ENCODE measurements at regions not wholly inside any gene's neighbourhood (a gene's known extent, or its start where the extent isn't known, plus 50 kb on each side); places are given as distances from the start of the nearest gene placed in this dataset.

DNA sequence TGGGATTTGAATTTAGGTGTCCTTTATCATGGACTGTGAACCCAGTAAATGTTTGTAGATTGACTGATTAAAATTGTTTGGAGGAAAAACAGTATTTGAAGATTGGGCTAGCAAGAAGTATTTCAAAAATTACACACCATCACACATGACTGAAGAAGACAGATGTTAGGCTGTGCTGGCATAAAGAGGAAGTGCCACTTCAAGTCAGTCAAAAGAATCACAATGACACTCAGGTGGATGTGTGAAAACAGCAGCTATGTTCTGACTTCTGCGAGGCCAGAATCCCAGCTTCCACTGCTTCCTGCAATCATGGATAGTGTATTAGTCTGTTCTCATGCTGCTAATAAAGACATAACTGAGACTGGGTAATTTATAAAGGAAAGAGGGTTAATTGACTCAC lies 393.3 kb downstream of the DMRT2 start:
- no peaks in the 10 kb centered on the region for H3F3A ChIP-seq (replicated peaks; ENCODE audit: low read depth)
- Mint-ChIP-seq H3K27me3 (ENCODE audit: insufficient read depth, low read depth, poor library complexity) (no peaks in the 10 kb centered on the region), H3K9me3 (no peaks in the 10 kb centered on the region), H3K4me1 (no peaks in the 10 kb centered on the region), H3K27ac (no peak overlapping the region), H3K4me3 (no peak overlapping the region), H3K36me3 (ENCODE audit: low read depth) (no peaks in the 10 kb centered on the region)
- H3K27ac ChIP-seq (ENCODE audit: low read depth), result no peak overlapping the region
- no peaks in the 10 kb centered on the region for H3K27me3 ChIP-seq (ENCODE audit: insufficient read depth)
- ATAC-seq (no peak), DNase-seq (ENCODE audit: low spot score) (no peak)
- H3K79me2 ChIP-seq (replicated peaks; ENCODE audit: insufficient read depth), result no peaks in the 10 kb centered on the region
- no peaks in the 10 kb centered on the region for H3K9me2 ChIP-seq (ENCODE audit: insufficient read depth)
- TF ChIP-seq, protein P1, sequence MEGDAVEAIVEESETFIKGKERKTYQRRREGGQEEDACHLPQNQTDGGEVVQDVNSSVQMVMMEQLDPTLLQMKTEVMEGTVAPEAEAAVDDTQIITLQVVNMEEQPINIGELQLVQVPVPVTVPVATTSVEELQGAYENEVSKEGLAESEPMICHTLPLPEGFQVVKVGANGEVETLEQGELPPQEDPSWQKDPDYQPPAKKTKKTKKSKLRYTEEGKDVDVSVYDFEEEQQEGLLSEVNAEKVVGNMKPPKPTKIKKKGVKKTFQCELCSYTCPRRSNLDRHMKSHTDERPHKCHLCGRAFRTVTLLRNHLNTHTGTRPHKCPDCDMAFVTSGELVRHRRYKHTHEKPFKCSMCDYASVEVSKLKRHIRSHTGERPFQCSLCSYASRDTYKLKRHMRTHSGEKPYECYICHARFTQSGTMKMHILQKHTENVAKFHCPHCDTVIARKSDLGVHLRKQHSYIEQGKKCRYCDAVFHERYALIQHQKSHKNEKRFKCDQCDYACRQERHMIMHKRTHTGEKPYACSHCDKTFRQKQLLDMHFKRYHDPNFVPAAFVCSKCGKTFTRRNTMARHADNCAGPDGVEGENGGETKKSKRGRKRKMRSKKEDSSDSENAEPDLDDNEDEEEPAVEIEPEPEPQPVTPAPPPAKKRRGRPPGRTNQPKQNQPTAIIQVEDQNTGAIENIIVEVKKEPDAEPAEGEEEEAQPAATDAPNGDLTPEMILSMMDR (conservative IDR thresholded peaks at IDR 0.05; ENCODE audit: low read depth in 2 of 2), result no peak
- no peak for TF ChIP-seq POLR2AphosphoS5 (IDR thresholded peaks at IDR 0.05; ENCODE audit: low read depth)
- TF ChIP-seq, protein P2, sequence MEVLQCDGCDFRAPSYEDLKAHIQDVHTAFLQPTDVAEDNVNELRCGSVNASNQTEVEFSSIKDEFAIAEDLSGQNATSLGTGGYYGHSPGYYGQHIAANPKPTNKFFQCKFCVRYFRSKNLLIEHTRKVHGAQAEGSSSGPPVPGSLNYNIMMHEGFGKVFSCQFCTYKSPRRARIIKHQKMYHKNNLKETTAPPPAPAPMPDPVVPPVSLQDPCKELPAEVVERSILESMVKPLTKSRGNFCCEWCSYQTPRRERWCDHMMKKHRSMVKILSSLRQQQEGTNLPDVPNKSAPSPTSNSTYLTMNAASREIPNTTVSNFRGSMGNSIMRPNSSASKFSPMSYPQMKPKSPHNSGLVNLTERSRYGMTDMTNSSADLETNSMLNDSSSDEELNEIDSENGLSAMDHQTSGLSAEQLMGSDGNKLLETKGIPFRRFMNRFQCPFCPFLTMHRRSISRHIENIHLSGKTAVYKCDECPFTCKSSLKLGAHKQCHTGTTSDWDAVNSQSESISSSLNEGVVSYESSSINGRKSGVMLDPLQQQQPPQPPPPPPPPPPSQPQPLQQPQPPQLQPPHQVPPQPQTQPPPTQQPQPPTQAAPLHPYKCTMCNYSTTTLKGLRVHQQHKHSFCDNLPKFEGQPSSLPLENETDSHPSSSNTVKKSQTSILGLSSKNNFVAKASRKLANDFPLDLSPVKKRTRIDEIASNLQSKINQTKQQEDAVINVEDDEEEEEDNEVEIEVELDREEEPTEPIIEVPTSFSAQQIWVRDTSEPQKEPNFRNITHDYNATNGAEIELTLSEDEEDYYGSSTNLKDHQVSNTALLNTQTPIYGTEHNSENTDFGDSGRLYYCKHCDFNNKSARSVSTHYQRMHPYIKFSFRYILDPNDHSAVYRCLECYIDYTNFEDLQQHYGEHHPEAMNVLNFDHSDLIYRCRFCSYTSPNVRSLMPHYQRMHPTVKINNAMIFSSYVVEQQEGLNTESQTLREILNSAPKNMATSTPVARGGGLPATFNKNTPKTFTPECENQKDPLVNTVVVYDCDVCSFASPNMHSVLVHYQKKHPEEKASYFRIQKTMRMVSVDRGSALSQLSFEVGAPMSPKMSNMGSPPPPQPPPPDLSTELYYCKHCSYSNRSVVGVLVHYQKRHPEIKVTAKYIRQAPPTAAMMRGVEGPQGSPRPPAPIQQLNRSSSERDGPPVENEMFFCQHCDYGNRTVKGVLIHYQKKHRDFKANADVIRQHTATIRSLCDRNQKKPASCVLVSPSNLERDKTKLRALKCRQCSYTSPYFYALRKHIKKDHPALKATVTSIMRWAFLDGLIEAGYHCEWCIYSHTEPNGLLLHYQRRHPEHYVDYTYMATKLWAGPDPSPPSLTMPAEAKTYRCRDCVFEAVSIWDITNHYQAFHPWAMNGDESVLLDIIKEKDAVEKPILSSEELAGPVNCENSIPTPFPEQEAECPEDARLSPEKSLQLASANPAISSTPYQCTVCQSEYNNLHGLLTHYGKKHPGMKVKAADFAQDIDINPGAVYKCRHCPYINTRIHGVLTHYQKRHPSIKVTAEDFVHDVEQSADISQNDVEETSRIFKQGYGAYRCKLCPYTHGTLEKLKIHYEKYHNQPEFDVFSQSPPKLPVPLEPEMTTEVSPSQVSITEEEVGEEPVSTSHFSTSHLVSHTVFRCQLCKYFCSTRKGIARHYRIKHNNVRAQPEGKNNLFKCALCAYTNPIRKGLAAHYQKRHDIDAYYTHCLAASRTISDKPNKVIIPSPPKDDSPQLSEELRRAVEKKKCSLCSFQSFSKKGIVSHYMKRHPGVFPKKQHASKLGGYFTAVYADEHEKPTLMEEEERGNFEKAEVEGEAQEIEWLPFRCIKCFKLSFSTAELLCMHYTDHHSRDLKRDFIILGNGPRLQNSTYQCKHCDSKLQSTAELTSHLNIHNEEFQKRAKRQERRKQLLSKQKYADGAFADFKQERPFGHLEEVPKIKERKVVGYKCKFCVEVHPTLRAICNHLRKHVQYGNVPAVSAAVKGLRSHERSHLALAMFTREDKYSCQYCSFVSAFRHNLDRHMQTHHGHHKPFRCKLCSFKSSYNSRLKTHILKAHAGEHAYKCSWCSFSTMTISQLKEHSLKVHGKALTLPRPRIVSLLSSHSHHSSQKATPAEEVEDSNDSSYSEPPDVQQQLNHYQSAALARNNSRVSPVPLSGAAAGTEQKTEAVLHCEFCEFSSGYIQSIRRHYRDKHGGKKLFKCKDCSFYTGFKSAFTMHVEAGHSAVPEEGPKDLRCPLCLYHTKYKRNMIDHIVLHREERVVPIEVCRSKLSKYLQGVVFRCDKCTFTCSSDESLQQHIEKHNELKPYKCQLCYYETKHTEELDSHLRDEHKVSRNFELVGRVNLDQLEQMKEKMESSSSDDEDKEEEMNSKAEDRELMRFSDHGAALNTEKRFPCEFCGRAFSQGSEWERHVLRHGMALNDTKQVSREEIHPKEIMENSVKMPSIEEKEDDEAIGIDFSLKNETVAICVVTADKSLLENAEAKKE (CRISPR knock-in tag; IDR thresholded peaks at IDR 0.05), result no peak
- TF ChIP-seq, protein P3, sequence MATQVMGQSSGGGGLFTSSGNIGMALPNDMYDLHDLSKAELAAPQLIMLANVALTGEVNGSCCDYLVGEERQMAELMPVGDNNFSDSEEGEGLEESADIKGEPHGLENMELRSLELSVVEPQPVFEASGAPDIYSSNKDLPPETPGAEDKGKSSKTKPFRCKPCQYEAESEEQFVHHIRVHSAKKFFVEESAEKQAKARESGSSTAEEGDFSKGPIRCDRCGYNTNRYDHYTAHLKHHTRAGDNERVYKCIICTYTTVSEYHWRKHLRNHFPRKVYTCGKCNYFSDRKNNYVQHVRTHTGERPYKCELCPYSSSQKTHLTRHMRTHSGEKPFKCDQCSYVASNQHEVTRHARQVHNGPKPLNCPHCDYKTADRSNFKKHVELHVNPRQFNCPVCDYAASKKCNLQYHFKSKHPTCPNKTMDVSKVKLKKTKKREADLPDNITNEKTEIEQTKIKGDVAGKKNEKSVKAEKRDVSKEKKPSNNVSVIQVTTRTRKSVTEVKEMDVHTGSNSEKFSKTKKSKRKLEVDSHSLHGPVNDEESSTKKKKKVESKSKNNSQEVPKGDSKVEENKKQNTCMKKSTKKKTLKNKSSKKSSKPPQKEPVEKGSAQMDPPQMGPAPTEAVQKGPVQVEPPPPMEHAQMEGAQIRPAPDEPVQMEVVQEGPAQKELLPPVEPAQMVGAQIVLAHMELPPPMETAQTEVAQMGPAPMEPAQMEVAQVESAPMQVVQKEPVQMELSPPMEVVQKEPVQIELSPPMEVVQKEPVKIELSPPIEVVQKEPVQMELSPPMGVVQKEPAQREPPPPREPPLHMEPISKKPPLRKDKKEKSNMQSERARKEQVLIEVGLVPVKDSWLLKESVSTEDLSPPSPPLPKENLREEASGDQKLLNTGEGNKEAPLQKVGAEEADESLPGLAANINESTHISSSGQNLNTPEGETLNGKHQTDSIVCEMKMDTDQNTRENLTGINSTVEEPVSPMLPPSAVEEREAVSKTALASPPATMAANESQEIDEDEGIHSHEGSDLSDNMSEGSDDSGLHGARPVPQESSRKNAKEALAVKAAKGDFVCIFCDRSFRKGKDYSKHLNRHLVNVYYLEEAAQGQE (IDR thresholded peaks at IDR 0.05; ENCODE audit: unreplicated experiment), result no peak
- TF ChIP-seq ZNF331 (CRISPR knock-in tag; IDR thresholded peaks at IDR 0.05; ENCODE audit: low read depth), result no peak
- H2AFZ ChIP-seq, result no peak overlapping the region
- no peaks in the 10 kb centered on the region for H3K4me1 ChIP-seq (ENCODE audit: insufficient read depth)
- H3K36me3 ChIP-seq (ENCODE audit: insufficient read depth), result no peaks in the 10 kb centered on the region
- H4K20me1 ChIP-seq (replicated peaks; ENCODE audit: insufficient read depth), result no peaks in the 10 kb centered on the region
- no peak overlapping the region for H3K4me2 ChIP-seq
- no peak overlapping the region for H3K4me3 ChIP-seq

Measured in GM23338 (cell line).